ENCODE measurements at regions not wholly inside any gene's neighbourhood (a gene's known extent, or its start where the extent isn't known, plus 50 kb on each side); places are given as distances from the start of the nearest gene placed in this dataset.

GRCh38 chr2:59921743-59922142 lies 631.7 kb downstream of the BCL11A start:
- DNase-seq (ENCODE audit: low read depth in 2 of 2): no peak

- no peak for DNase-seq (ENCODE audit: low read depth in 2 of 2)
These were observed 632.5 kb downstream of the BCL11A start for GRCh38 chr2:59920961-59921360.

DNA sequence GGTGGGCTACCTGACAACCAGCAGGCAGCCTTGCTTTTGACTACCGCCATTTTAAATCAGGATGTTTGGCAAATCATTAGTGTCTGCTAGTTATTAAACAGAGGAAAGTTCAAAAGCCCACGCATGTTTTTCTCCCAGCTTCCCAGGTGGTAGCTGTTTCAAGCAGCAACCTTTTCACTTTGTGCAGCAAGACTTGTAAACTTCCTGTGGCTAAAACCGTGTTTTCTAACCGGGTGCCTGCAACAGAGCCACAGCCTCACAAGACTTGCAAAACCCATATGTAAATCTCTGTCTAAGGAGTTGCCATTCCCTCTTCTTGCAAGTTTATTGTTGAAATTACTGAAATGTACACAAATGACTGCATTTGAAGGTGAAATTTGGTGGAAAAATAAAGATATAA lies 633.1 kb downstream of the BCL11A start:
- no peak for DNase-seq (ENCODE audit: low read depth in 2 of 2)

DNA sequence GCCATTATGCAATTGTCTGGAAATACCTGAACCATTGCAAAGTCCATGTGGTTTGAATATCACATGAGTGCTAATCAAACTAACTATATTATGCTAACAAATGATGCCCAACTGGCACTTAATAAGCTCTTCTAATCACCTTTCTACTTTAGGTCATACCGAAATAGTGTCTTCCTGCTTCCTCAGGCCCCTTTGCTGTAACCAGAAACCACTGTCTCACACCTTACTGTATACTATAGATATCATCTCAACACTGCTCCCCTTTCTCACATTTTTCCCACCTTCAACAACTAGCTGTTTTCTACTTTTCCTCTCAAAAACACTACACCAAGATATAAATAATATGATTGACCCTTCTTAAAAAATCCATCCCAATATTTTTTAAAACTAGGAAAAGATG lies 633.9 kb downstream of the BCL11A start:
- no peak for DNase-seq (ENCODE audit: low read depth in 2 of 2)

DNA sequence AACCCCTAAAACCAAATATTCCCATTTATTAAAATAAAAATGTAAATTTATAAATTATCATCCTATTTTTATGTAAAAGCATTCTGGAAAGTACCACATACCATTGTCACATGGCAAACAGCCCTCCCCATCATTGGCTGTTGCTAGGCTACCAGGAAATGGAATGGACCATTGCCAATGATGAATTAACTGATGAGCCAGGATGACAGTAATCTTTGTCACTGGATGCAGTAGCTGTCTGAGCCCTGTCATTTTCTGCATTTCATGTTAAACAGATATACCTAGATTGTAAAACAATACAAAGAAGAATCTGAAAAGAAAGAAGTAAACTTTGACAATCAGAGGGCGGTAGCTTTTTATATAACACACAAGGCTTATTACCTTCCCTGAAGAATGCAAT lies 641.4 kb downstream of the BCL11A start:
- DNase-seq (ENCODE audit: low read depth in 2 of 2): no peak

- DNase-seq (ENCODE audit: low read depth in 2 of 2): no peak
These were observed 643.3 kb downstream of the BCL11A start for GRCh38 chr2:59910166-59910565.

DNA sequence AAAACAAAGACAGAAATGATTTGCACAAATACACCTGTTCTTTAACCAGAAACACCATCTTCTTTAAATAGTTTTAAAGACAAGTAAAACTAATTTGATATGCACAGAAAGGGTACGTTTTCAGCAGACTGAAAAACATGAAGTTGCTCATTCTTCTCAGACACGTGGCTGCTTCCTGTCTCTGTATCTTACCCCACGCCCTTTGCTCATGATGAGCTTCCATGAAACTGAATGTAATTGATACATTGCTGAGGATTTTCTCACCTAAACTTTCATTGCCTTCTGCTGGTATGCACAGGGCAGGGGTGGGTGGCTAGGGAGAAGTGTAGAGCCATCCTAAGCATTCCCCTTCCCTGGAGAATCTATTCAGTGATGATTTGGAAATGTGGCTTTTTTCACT lies 644.3 kb downstream of the BCL11A start:
- DNase-seq (ENCODE audit: low read depth in 2 of 2): no peak

DNA sequence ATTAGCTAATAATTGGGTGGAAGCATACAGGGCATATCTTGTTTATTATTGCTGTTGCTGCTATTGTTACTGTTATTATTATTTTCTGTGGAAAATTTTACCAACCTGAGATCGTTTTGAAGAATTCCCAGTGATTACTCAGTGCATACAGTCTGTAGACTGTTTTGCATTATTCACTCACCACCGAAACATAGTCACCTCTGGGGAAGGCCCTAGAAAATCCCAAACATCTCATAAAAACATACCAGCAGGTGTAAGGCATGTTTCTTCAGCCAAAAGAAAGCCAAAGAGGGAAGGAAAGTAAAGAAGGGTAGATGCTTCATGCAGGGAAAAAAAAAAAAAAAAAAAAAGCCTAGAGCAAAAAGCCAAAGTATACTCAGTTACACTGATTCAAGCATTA lies 647.7 kb downstream of the BCL11A start:
- DNase-seq (ENCODE audit: low read depth in 2 of 2): no peak

DNA sequence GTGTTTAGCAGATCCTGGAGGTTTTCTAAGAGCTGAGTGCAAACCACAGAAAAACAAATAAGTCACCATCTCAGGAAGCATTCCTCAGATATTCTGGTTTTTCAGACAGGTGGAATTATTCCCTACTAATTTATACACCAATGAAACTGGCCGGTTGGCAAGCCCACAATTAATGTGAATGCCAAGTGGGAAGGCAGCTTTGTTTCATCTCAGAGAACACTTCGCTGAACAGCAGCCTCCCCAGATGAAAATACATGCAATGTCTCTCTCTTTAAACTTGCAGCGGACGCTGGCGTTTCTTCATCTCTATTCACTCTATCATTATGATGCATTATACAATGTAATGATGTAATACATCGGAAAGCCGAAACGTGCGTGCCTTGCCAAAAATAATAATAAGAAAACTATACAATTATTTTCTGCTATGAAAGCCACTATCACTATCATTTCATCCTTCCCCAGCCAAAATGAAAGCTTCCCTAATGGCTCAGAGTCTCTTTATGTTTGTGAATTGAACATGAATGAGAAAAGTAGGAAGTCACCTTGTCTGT lies 649.4 kb downstream of the BCL11A start:
- DNase-seq (ENCODE audit: low read depth in 2 of 2): no peak

DNA sequence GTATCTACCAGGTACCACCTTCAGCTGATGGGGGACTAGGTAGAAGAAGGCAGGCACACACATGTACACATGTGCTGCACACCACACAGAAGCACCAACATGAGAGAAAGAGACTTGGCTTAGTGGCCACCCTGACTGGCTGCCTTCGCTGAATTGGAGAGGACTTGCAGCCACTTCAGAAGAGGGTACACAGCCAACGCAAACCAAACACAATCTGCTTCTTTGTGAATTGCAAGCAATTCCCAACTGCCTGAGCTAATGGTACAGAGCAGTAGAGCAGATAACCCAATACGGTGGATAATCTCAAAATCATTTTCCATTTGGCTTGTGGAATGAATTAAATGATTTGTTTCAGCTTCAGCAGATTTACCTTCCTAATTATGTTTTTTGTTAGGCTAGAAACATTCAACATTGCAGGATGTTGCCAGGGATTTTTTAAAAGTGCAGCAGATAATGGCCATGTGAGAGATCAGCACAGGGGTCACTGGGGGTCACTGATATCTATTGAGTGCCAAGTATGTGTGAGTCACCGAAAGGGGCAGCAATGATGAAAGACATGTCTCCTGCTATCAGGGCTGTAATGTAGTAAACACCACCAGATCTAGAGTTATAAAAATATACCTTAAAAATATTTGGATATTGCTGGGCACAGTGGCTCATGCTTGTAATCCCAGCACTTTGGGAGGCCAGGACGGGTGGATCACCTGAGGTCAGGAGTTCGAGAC lies 652.6 kb downstream of the BCL11A start:
- DNase-seq (ENCODE audit: low read depth in 2 of 2): no peak

GRCh38 chr2:59899692-59900091 lies 653.8 kb downstream of the BCL11A start:
- no peak for DNase-seq (ENCODE audit: low read depth in 2 of 2)

DNA sequence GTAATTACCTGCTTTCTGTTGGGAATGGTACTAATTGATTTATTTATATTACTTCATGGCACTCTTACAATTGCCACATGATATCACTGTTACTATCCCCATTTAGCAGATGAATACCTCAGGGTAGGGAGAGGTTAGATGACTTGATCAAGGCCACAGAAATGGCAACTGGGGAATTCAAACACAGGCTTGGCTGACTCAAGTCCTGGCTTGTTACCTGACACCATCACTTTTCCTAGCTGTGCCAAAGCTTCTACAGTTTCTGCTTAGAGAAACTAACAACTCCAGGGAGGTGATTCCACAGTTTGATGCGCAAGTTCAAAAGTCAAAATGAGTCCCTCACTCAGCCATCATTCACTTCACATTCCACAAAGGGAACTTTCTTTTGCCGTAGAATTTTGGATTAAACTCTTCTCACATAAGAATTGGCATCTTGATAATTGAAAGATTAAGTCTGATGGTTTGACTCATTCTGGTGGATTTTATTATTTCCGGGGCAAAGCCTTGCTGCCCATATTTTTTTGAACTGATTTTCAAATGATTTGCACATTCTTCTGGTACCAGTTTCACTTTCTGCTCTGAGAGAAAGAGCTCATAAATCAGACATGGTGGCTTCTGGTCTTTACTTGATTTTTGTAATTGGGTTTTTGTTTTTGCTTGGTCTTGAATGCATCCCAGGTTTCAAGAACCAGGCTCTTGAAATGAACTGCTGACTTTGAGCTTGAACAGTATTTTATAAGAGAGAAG lies 656.8 kb downstream of the BCL11A start:
- no peak for DNase-seq (ENCODE audit: low read depth in 2 of 2)

DNA sequence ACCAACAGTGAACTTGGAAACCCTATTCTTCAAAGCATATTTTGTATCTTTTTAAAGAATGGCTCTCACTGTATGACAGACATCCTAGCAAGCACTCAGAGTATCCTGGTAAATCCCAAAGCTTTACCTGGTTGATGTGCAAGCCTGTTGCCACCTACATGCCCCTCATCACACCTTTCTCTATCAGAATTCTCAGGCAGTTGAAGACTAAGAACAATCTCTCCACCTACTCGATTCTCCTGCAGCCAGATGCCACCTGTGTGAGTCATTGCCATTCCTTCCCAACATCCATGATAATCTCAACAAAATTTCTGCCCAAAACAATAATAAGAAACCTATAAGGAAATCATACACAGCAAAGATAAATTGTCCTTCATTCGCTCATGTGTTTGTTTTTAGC lies 659.8 kb downstream of the BCL11A start:
- DNase-seq (ENCODE audit: low read depth in 2 of 2): no peak

DNA sequence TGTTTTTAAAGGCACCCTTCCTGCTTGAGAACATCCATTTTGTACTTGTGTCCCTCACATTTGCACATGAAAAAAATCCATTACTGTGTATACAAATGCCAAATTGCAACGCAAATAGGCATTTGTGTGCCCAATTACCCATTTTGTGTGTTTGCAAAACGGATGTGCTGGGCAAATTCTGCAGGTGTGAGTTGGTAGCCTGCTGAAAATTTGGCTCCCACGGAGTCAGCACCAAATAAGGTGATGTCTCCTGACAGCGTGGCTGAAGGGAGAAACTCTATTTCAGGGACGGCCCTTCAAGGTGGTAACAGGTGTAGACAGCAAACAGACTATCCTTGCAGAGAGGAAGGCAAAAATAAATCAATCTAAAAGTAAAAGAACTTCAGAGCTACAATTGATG lies 661.1 kb downstream of the BCL11A start:
- no peak for DNase-seq (ENCODE audit: low read depth in 2 of 2)

DNA sequence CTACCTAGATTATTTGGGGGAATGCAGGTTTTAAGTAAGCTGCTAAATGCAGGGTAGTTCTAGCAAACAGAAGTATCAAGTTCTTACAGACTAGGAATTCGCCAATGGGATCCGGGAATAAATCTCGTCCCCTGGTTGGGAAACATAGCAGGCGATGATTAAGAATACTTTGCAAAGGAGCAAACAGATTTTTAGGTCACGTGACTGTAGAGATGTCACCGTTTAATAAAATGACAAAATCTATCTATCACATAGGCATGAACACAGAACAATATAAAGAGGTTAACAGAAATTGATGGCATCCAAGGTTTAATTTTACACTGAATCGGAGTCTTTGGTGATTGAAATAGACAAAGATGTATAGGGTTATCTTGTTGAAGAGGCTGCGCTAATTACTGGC lies 664.1 kb downstream of the BCL11A start:
- no peak for DNase-seq (ENCODE audit: low read depth in 2 of 2)

DNA sequence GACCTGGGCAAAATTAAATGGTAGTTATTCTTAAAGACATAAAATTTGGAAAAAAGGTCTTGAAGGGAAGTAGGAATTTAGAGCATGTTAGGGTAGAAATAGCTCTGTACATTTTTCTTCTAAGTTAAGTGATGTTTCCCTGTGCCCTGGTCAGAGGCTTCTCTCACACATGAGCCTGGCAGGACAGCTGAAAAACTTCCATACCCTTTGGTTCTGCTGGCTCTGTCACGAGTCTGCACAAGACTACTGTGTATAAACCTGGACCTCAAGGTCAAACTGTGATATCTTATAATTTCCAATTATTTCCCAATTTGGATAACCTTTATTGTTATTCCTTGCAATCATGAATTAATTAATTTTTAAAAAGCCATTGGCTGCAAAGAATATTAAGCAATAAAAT lies 664.7 kb downstream of the BCL11A start:
- no peak for DNase-seq (ENCODE audit: low read depth in 2 of 2)

DNA sequence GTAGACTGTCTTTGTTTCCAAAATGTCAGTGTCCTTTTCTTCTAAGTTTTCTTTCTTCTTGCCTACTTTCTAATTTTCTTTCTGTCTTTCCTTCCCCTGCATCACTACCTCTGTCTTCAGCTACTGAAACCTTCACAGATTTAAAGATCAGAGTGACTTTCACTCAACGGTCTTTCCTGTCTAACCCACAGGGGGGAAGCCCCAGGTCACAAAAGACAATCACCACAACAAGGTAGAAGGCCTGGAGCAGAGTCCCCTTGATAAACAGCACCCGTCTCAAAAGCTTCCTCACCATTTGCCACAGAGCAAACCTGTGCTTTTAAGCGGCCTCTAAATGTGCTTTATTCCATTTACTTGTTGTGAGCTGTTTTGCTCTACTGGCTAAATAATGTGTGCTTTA lies 665.4 kb downstream of the BCL11A start:
- DNase-seq (ENCODE audit: low read depth in 2 of 2): peak; percentile 4 to 22

GRCh38 chr2:59887366-59887765 lies 666.1 kb downstream of the BCL11A start:
- no peak for DNase-seq (ENCODE audit: low read depth in 2 of 2)

GRCh38 chr2:59886759-59887158 lies 666.7 kb downstream of the BCL11A start:
- no peak for DNase-seq (ENCODE audit: low read depth in 2 of 2)

DNA sequence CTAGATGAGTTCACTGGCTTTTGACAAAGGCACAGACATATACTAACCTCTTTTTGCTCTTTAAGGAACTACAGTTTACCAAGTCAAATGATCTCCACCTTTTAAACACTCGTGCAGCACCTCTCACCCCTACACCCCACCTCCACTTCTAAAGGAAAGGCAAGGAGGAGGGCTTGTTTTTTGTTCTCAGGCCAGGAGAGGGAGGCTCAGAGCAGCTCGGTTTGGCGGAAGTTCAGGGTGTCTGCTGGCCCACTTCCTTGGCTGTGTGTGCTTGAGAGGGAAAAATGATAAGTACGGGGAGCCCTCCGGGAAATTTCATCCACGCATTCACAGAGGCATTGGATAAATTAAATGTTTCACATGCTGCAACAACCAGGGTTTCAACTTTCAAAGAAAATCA lies 667.9 kb downstream of the BCL11A start:
- no peak for DNase-seq (ENCODE audit: low read depth in 2 of 2)

- no peak for DNase-seq (ENCODE audit: low read depth in 2 of 2)
These were observed 669.3 kb downstream of the BCL11A start for GRCh38 chr2:59884166-59884565.

DNA sequence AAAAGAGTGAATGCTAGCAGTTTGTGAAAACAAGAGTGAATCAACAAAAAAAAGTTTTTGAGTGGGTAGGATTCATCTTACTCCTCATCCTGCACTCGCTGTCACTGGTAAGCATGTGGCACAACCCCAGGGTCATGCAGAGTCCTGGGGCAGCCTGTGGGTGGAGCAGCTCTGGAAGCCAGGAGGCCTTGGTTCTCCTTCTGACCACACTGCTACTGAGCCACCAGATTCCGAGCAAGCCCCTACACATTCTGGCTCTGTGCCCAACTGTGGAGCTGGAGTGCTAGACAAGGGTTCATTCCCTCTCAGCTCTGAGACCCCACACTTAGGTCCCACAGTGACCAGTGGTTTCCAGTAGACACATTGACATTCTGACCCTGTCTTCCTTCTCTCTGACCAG lies 670.6 kb downstream of the BCL11A start:
- DNase-seq (ENCODE audit: low read depth in 2 of 2): no peak

DNA sequence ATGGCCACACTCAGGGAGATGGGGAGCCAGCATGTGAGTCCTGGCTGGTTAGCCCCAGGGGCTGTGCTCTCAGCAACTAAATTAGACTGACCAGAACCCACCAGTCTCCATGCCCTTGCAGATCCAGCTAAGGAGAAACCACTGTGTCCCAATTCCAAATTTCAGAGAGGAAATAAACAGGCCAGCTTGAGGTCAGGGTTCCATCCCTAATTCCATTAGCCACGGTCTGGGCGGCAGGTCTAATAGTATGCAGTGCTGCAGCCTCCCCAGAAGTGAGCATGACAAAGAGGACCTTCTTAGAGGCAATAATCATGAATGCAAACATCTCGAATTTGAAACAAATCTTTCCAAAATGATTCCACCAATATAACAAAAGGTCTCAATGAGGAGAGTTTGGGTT lies 671.2 kb downstream of the BCL11A start:
- no peak for DNase-seq (ENCODE audit: low read depth in 2 of 2)

Measured in stimulated activated CD8-positive, alpha-beta memory T cell treated with anti-CD3 and anti-CD28 coated beads, Interleukin-15, amount 100 ng/mL, for 48 hours (primary cell).